IMR-90 (cell line): ENCODE measurements at regions not wholly inside any gene's neighbourhood (a gene's known extent, or its start where the extent isn't known, plus 50 kb on each side); places are given as distances from the start of the nearest gene placed in this dataset.

Experiments
- BHLHE40 ChIP-seq: fragments of 150-350 bp; IDR thresholded peaks from 2 replicates; pipeline ENCODE4 v1.6.1; 2016; ENCODE audit warnings: mild to moderate bottlenecking, low read depth, low read length
- CTCF ChIP-seq: conservative IDR thresholded peaks from 2 replicates; pipeline ENCODE4 v1.5.1; 2012; ENCODE audit warnings: mild to moderate bottlenecking, low read depth, low read length, improper control_type of control experiment
- ELK1 ChIP-seq: fragments of 150-350 bp; IDR thresholded peaks from 2 replicates; pipeline ENCODE4 v1.6.1; 2016; ENCODE audit warnings: low read depth, mild to moderate bottlenecking, low read length, moderate library complexity, borderline replicate concordance
- FOS ChIP-seq: fragments of 150-350 bp; IDR thresholded peaks from 2 replicates; pipeline ENCODE4 v1.6.1; 2016; ENCODE audit warnings: low read depth, low read length
- POLR2A ChIP-seq: IDR thresholded peaks from 2 replicates; pipeline ENCODE4 v1.6.1; 2012; ENCODE audit warnings: mild to moderate bottlenecking, low read depth, low read length
- RAD21 ChIP-seq: IDR thresholded peaks from 2 replicates; pipeline ENCODE4 v1.6.1; 2012; ENCODE audit warnings: low read length, improper control_type of control experiment
- RCOR1 ChIP-seq: IDR thresholded peaks from 2 replicates; pipeline ENCODE4 v1.6.1; 2012; ENCODE audit warnings: mild to moderate bottlenecking, low read length, improper control_type of control experiment; ENCODE audit not compliant: insufficient replicate concordance
- RFX5 ChIP-seq: IDR thresholded peaks from 2 replicates; pipeline ENCODE4 v1.8.0; 2012; ENCODE audit warnings: low read depth, mild to moderate bottlenecking, low read length, moderate library complexity
- USF2 ChIP-seq: fragments of 150-350 bp; IDR thresholded peaks from 2 replicates; pipeline ENCODE4 v1.6.1; 2017; ENCODE audit warnings: mild to moderate bottlenecking, antibody characterized with exemption, low read length, low read depth

- TF ChIP-seq POLR2A (no peak), BHLHE40 (no peak), CTCF (no peak), ELK1 (no peak), RFX5 (no peak), RAD21 (no peak), USF2 (no peak), FOS (no peak), RCOR1 (no peak)
These were observed 198.5 kb downstream of the INHBA start for GRCh38 chr7:41504214-41504980.
